ENCODE measurements at regions not wholly inside any gene's neighbourhood (a gene's known extent, or its start where the extent isn't known, plus 50 kb on each side); places are given as distances from the start of the nearest gene placed in this dataset.

DNA sequence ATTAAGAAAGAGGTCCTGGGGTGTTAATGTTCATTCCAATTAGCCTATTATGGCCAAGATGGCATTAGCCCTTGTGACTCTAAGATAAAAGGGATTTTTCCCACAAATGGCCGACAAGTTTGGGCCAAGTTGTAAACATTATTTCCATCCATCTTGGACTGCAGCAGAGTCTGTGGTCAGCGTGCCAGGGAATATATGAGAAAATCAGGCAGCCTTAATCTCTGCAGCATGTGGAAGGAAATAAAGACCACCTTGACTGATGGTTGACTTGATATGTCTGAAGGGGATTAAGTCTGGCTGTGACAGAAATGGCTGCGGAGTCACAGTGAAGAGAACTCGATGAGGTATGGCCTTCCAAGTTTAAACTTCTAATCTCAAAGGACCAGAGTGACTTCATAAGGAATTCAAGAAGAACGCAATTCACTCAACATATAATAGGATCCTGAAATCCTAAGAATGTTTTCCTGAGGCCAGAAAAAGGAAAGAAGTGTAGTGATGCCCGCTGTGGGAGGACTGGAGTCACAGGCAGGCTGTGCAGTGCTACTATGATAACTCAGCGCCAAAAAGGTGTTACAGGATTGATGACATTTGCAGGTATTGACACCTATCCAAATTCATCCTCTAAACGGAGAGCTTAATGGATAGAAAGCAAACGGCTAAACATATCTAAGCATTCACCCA, 287.1 kb downstream of the SEC61B start:
- H3K27ac Mint-ChIP-seq, result no peak overlapping the region
- DNase-seq (no peak), ATAC-seq (no peak)
- no peaks in the 10 kb centered on the region for H3K9me3 Mint-ChIP-seq (ENCODE audit: low read depth)
- CTCF ChIA-PET, result no interaction called here
- no peak overlapping the region for H3K4me3 Mint-ChIP-seq
- H3K4me1 Mint-ChIP-seq, result peaks cover 6% of the 10 kb centered on the region
- H3K27me3 Mint-ChIP-seq, result peaks cover 7% of the 10 kb centered on the region
- no peaks in the 10 kb centered on the region for H3K36me3 Mint-ChIP-seq

DNA sequence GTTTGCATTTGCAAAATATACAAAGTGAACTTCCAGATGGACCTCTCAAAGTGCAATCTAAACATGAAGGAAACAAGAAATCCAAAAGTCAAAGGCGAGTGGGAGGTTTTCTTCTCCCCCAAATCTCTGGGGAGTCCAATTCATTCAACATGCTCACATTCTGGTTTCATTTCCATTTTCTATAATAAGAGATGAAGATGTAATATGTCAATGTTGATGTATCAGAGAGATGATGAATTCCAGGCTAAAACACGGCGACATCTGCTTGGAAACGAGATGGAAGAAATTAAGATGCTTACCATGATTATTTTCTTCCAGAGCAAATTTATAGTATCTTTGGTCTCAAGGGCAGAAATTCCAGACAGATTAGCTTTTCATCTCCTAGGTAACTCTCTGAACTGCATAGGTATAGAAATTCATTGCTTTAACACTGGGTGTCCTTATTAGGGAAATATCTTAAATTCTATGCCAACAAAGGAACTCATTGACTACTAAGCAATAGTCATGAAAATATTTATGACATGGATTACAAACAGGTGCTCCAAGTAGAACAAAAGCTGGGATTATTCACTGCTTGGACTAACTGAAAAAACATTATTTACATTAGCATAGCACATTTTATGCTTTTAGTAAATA, 287.9 kb downstream of the SEC61B start:
- H3K27me3 Mint-ChIP-seq, result peaks cover 7% of the 10 kb centered on the region
- DNase-seq (no peak), ATAC-seq (no peak)
- no peak overlapping the region for H3K4me3 Mint-ChIP-seq
- no peaks in the 10 kb centered on the region for H3K9me3 Mint-ChIP-seq (ENCODE audit: low read depth)
- peaks cover 6% of the 10 kb centered on the region for H3K4me1 Mint-ChIP-seq
- H3K27ac Mint-ChIP-seq, result no peak overlapping the region
- H3K36me3 Mint-ChIP-seq, result no peaks in the 10 kb centered on the region
- CTCF ChIA-PET, result no interaction called here

DNA sequence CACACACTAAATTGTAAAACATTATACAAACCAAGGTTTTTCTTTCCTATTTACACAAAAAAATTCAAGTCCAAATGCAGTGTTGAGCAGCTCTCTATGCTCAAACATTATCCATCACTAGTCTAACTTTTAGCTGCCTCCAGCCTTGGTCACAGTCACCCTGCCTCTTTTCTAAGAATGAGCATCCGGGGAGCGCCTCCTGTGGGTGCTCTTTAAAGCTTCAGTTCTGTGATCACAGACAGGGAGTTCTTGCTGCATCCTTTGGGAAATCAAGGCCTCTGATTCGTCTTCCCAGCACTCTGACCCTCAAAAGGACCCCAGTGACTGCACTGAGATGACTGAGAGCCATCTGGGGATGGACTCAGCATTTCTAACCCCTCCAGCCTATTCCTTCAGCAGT, 289.6 kb downstream of the SEC61B start:
- CTCF ChIA-PET, result no interaction called here

DNA sequence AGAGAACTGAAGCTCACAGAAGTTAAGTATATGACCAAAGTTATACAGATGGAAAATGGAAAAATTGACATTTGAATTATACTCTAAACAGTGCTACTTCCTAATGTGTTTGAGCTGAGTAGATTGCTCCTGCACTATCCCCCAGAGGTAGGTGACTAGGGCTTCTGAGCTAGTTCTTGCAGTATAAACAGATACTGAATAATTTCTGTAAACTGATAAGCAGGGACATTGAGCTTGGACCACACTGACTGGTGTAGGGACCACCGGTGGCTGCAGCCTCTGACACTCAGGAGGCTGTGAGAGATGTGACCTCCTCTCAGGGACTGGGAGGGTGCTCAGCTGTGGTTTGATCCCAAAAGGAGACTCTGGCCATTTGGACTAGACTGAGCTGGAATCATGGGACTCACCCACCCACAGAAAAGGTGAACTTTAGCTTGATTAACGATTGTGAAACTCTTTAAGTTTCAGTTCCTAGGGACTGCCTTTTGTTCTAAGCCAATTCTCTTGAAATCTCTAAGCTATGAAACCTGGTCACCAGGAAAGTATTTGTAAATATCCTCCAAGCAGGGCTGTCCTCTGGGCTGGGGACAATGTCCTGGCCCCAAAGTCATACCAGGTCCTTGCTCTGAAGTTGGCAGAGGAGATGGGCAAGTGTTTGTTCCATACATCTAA, 291.5 kb downstream of the SEC61B start:
- ATAC-seq (no peak), DNase-seq (no peak)
- CTCF ChIA-PET, result no interaction called here
- Mint-ChIP-seq H3K27me3 (peaks cover 3% of the 10 kb centered on the region), H3K27ac (no peak overlapping the region), H3K36me3 (no peaks in the 10 kb centered on the region), H3K4me3 (no peak overlapping the region), H3K4me1 (peaks cover 5% of the 10 kb centered on the region), H3K9me3 (ENCODE audit: low read depth) (no peaks in the 10 kb centered on the region)

More for the DNA sequence above, 289.6 kb downstream of the SEC61B start:
- Mint-ChIP-seq H3K36me3 (no peaks in the 10 kb centered on the region), H3K27ac (no peak overlapping the region), H3K4me1 (peaks cover 5% of the 10 kb centered on the region), H3K27me3 (peaks cover 7% of the 10 kb centered on the region), H3K9me3 (ENCODE audit: low read depth) (no peaks in the 10 kb centered on the region), H3K4me3 (no peak overlapping the region)
- no peak for ATAC-seq
- DNase-seq, result no peak

DNA sequence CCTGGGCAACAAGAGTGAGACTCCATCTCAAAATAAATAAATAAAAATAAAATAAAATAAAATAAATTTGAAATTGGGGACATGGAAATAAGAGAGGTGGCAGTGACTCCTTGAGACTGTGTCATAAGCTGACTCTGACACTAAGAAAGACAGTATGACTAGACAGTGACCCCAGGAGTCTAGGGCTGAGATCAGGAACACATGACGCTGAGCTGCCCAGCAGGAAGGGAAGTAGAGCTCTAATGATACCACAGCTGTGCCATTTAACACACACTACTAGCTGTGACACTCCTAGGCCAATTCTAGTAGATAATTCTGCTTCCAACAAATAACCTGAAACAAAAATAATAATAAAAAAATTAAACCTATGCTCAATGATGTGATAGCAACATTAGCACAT, 293.0 kb downstream of the SEC61B start:
- H3K27ac Mint-ChIP-seq, result no peak overlapping the region
- no peaks in the 10 kb centered on the region for H3K36me3 Mint-ChIP-seq
- no peak for DNase-seq
- no peaks in the 10 kb centered on the region for H3K9me3 Mint-ChIP-seq (ENCODE audit: low read depth)
- no peak for ATAC-seq
- H3K27me3 Mint-ChIP-seq, result peaks cover 3% of the 10 kb centered on the region
- CTCF ChIA-PET, result no interaction called here
- H3K4me3 Mint-ChIP-seq, result no peak overlapping the region
- peaks cover 5% of the 10 kb centered on the region for H3K4me1 Mint-ChIP-seq

DNA sequence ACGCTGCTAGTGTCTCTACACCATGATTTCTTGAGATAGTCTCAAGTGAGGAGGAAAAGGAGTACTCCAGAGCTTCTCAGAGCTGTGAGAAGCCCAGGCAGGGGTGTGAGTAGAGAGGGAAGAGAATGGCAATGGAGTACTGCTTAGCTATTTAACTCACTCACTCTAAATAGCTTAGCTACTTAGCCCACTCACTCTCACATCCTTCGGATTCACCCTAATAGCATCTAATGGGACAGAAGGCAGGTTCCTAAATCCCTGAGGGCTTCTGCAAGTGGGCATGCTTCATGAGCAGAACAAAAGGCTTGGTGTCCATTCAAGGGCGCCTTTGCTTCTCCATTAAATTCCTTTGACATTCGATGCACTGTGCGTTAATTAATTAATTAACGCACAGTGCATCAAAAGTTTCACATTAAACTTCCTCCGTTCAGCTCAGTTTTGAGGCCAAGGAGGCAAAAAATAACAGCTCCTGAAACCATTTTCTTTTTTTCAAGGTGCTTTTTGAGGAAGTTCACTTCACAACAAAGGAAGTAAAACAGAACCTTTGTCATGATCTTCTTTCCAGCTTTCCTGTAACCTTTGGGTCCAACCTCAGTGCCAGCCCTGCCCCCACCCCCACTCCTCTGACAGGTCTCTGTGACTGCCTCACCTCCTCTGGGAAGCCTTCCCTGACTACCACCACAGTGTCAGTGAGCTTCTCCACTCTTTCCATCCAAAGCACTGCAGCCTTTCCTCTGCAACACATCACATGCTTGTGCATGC, 294.0 kb downstream of the SEC61B start:
- Mint-ChIP-seq H3K36me3 (no peaks in the 10 kb centered on the region), H3K9me3 (ENCODE audit: low read depth) (no peaks in the 10 kb centered on the region), H3K4me1 (peaks cover 5% of the 10 kb centered on the region), H3K27me3 (peaks cover 3% of the 10 kb centered on the region), H3K27ac (no peak overlapping the region), H3K4me3 (no peak overlapping the region)
- no peak for DNase-seq
- CTCF ChIA-PET, result no interaction called here
- ATAC-seq, result no peak

DNA sequence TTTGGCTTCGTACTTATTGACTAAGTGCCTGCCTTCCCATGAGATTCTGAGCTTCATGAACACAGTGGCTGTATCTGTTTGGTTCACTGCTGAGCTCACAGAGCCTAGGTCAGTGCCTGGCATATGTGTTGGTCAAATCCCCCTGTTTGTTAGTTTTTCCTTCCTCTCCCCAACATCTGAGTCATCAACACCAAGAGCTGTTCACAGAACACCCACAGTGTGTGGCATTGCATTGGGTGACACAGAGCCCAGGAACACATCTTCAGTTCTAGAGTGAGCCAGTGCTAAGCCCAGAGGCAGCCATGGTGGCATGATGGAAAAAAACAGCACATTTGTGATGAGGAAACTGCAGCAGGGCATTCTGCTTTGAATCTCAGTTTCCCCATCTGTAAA, 294.6 kb downstream of the SEC61B start:
- H3K27ac Mint-ChIP-seq, result no peak overlapping the region
- no peak overlapping the region for H3K4me3 Mint-ChIP-seq
- H3K9me3 Mint-ChIP-seq (ENCODE audit: low read depth), result no peaks in the 10 kb centered on the region
- H3K36me3 Mint-ChIP-seq, result no peaks in the 10 kb centered on the region
- peaks cover 6% of the 10 kb centered on the region for H3K27me3 Mint-ChIP-seq
- ATAC-seq, result no peak
- DNase-seq, result no peak
- CTCF ChIA-PET, result no interaction called here
- peaks cover 5% of the 10 kb centered on the region for H3K4me1 Mint-ChIP-seq

DNA sequence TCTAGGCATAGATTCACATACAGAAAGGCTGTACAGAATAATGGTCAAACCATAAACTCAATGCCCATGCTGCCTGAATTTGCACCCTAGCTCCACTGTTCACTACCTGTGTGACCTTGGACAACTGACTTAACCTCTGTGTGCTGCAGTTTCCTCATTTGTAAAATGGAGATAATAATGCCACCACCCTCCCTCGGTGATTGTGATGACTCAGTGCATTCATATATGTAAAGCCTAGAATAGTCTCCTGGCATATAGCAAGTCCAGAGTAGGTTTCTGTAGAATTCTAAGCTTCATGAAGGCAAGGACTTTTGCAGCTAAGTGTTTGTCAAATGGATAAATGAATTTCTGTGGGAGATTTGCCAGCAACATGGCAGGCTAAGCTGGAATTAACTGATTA, 297.8 kb upstream of the NR4A3 start:
- Mint-ChIP-seq H3K27ac (no peak overlapping the region), H3K4me3 (no peak overlapping the region), H3K4me1 (no peaks in the 10 kb centered on the region), H3K9me3 (ENCODE audit: low read depth) (no peaks in the 10 kb centered on the region), H3K36me3 (no peaks in the 10 kb centered on the region), H3K27me3 (peaks cover 14% of the 10 kb centered on the region)
- no peak for ATAC-seq
- CTCF ChIA-PET, result no interaction called here
- no peak for DNase-seq

DNA sequence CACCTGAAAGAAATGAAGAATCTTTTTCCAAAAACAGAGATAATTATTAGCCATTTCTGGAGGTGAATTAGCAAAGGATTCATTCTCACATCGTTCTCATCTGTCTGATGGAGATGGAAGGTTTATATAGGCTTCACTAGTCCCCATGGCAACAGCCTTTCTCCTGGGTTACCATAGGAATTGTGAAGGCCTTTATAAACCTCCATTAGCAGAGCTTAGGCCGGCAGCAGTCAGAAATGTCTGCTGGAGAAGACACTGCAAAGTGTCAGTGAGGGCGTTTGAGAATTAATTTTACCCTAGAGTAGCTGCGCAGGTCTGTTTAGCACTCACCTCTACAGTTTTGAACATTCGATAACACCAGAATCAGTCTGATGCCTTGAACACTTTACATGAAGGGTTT, 290.4 kb upstream of the NR4A3 start:
- Mint-ChIP-seq H3K4me1 (no peaks in the 10 kb centered on the region), H3K27ac (no peak overlapping the region)

DNA sequence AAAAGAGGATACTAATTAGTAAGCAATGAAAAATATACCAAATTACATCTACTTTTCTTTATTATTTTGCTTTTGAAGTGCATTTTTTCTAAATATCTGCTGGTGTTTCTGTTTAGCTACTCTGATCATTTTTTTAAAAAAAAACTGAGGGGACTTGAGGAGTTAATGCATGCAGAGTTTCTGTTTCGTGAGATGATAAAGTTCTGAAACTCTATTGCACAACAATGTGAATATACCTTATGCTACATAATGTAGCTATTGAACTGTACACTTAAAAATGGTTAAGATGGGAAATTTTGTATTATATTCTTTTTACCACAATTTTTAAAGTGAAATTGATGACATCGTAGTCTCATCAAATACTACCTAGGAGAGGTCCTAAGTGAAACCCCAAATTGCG, 288.3 kb upstream of the NR4A3 start:
- DNase-seq (no peak), ATAC-seq (no peak)
- Mint-ChIP-seq H3K4me1 (no peaks in the 10 kb centered on the region), H3K4me3 (no peak overlapping the region), H3K27ac (no peak overlapping the region), H3K27me3 (peaks cover 24% of the 10 kb centered on the region), H3K36me3 (no peaks in the 10 kb centered on the region), H3K9me3 (ENCODE audit: low read depth) (no peaks in the 10 kb centered on the region)
- CTCF ChIA-PET, result no interaction called here

More for the DNA sequence above, 290.4 kb upstream of the NR4A3 start:
- DNase-seq, result no peak
- Mint-ChIP-seq H3K4me3 (no peak overlapping the region), H3K9me3 (ENCODE audit: low read depth) (no peaks in the 10 kb centered on the region), H3K36me3 (no peaks in the 10 kb centered on the region), H3K27me3 (peaks cover 23% of the 10 kb centered on the region)
- CTCF ChIA-PET, result no interaction called here
- ATAC-seq, result no peak

DNA sequence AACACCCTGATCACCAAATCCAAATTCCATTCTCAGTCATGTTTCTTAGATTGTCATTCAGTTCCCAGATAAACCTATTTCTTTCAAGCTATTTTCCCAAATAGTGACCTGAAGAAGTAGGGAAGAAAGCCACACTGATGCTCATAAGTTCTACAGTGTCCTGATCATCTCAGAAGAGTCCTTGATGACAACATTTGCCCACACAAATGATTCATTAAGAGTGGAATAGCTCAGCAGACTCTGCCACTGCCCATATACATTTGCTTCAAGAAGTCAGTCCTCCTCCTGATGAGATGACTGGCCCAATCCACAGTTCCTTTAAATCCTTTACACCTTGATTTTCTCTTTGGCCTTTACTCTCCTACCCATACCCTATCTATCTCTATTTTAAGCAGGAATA, 283.7 kb upstream of the NR4A3 start:
- H3K27ac Mint-ChIP-seq, result no peak overlapping the region
- ATAC-seq, result no peak

DNA sequence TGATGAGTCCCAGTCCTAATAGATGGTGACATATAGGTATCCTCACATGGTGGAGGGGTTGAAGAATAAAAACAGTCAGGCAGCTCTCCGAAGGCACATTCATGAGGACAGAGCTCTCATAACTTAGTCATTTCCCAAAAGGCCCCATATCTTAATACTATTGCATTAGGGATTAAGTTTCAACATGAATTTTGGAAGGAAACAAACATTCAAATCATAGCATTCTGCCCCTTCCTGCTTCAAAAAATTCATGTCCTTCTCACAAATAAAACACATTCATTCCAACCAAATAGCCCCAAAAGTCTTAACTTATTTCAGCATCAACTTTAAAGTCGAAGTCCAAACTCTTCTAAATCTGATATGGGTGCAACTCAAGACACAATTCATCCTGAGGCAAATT, 277.2 kb upstream of the NR4A3 start:
- Mint-ChIP-seq H3K27me3 (peaks cover 28% of the 10 kb centered on the region), H3K27ac (no peak overlapping the region), H3K9me3 (ENCODE audit: low read depth) (no peaks in the 10 kb centered on the region), H3K36me3 (no peaks in the 10 kb centered on the region), H3K4me3 (no peak overlapping the region), H3K4me1 (no peaks in the 10 kb centered on the region)
- ATAC-seq, result no peak
- CTCF ChIA-PET, result no interaction called here
- DNase-seq, result no peak

More for the DNA sequence above, 283.7 kb upstream of the NR4A3 start:
- no peaks in the 10 kb centered on the region for H3K36me3 Mint-ChIP-seq
- no peak for DNase-seq
- H3K27me3 Mint-ChIP-seq, result peaks cover 21% of the 10 kb centered on the region
- CTCF ChIA-PET, result interaction anchor here (0.6 kb wide), 1 partner anchor 74 kb away, joined by 3 read pairs; no protein-coding TSS in a partner anchor
- H3K4me1 Mint-ChIP-seq, result no peaks in the 10 kb centered on the region
- no peak overlapping the region for H3K4me3 Mint-ChIP-seq
- no peaks in the 10 kb centered on the region for H3K9me3 Mint-ChIP-seq (ENCODE audit: low read depth)

DNA sequence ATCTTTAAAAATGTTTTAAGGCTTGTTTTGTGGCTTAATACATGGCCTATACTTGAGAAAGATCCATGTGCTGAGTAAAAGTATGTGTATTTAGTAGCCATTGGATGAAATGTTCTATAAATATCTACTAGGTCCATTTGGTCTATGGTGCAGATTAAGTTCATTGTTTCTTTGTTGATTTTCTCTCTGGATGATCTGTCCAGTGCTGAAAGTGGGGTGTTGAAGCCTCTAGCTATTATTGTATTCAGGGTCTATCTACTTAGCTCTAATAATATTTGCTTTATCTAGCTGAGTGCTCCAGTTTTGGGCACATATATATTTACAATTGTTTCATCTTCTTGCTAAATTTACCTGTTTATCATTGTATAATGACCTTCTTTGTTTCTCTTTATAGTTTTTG, 272.2 kb upstream of the NR4A3 start:
- Mint-ChIP-seq H3K9me3 (ENCODE audit: low read depth) (peaks cover 9% of the 10 kb centered on the region), H3K4me1 (no peaks in the 10 kb centered on the region), H3K36me3 (no peaks in the 10 kb centered on the region), H3K4me3 (no peak overlapping the region), H3K27me3 (peaks cover 41% of the 10 kb centered on the region), H3K27ac (no peak overlapping the region)
- ATAC-seq (no peak), DNase-seq (no peak)
- CTCF ChIA-PET, result interaction anchor here (1.6 kb wide), 1 partner anchor 15 kb away, joined by 3 read pairs; no protein-coding TSS in a partner anchor

Data from activated CD8-positive, alpha-beta memory T cell treated with anti-CD3 and anti-CD28 coated beads, Interleukin-2, amount 10 ng/mL, durations not matched to agents 7 days and 5 days (primary cell).